ENCODE measurements at regions not wholly inside any gene's neighbourhood (a gene's known extent, or its start where the extent isn't known, plus 50 kb on each side); places are given as distances from the start of the nearest gene placed in this dataset.
A peak's percentile ranks its signal among the peaks of the same experiment; 100 is the strongest.
"Not testable (repeated sequence)": the region's sequence is repeated elsewhere in the genome, so short reads cannot be mapped to it uniquely, and the experiment has no call there.

DNA sequence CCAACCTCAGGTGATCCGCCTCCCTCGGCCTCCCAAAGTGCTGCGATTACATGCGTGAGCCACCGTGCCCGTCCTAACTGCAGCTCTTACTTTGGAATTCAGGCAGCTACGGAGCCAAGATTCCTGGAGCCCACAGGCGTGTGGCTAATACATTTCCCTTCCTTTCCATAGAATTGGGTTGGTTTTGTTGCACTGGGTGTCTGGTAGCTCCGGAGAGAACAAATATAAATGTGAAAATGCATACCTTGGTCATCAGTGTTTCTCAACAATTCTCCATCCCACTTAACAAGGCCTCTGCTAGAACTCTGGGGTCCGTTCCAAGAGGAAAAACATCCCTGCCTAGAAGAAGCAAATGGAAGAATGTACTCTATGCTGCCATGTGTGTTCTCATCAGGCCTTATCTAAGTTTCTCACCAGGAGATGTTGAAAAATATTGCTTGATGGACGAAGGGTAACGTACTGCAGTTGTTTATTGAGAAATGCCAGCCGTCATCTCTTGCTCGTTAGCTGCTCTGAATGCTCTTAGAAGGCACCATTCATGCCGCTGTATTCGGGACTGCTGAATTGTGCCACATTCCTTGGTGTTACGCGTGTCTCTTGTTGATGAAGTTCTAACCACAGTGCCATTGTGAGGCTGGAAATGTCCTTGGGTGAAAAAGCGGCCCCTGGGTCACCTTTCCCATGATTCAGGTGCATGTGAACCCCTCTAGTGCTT lies 50.5 kb upstream of the CD99 start:
- no peak for DNase-seq (ENCODE audit: low spot score in 2 of 2)
- Histone ChIP-seq H3K4me1 (peaks cover 3% of the 10 kb centered on the region; the same call in 1 of the 2 replicates), H3K9me3 (no peaks in the 10 kb centered on the region), H3K4me3 (no peak overlapping the region), H3K36me3 (replicated peaks) (peaks cover 10% of the 10 kb centered on the region), H3K27me3 (ENCODE audit: low read depth) (no peaks in the 10 kb centered on the region)
- in situ Hi-C loops (cut with MboI; ENCODE audit: low sequenced_read_pairs) = loop anchor here (10.0 kb wide), 1 partner anchor 184 kb away; the partner anchor contains the start of gene GYG2

DNA sequence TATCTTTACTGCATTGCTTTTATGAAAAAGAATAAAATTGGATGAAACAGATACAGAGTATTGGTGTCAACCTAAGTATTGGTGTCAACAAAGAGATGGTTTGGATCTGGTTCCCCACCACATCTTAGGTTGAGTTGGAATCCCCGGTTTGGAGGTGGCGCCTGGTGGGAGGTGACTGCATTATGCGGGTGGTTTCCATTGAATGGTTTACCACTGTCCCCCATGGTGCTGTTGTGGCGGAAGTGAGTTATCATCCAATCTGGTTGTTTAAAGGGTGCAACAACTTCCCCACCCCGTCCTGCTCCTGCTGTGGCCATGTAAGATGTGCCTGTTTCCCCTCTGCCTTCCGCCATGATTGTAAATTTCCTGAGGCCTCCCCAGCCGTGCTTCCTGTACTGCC lies 52.8 kb upstream of the CD99 start:
- Histone ChIP-seq H3K4me1 (peaks cover 3% of the 10 kb centered on the region; the same call in 1 of the 2 replicates), H3K36me3 (replicated peaks) (peaks cover 10% of the 10 kb centered on the region), H3K4me3 (no peak overlapping the region), H3K9me3 (no peaks in the 10 kb centered on the region), H3K27me3 (ENCODE audit: low read depth) (no peaks in the 10 kb centered on the region)
- no peak for DNase-seq (ENCODE audit: low spot score in 2 of 2)
- in situ Hi-C loops (cut with MboI; ENCODE audit: low sequenced_read_pairs) = no loop called here

DNA sequence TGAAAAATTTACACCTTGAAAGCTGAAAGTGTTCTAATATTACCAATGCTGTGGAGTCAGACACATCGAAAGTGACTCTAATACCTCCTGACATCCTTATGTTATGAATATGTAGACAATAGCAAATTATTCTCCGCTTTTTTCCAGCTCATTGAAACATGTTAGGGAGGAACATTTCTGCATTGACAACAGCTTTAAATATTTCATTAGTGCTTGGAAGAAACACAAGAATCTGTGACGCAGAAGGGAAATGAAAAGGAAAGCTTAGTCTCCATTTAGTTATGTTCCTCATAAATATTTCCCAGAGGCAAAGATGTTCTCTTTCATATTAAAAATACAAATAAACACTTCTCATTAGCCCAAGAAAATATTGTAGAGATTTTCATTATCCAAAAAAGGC lies 55.8 kb upstream of the CD99 start:
- peaks cover 3% of the 10 kb centered on the region; the same call in 1 of the 2 replicates for H3K4me1 ChIP-seq
- DNase-seq (ENCODE audit: low spot score in 2 of 2) = no peak
- peaks cover 10% of the 10 kb centered on the region for H3K36me3 ChIP-seq (replicated peaks)
- in situ Hi-C loops (cut with MboI; ENCODE audit: low sequenced_read_pairs) = no loop called here
- H3K27me3 ChIP-seq (ENCODE audit: low read depth) = no peaks in the 10 kb centered on the region
- H3K9me3 ChIP-seq = no peaks in the 10 kb centered on the region
- H3K4me3 ChIP-seq = no peak overlapping the region

DNA sequence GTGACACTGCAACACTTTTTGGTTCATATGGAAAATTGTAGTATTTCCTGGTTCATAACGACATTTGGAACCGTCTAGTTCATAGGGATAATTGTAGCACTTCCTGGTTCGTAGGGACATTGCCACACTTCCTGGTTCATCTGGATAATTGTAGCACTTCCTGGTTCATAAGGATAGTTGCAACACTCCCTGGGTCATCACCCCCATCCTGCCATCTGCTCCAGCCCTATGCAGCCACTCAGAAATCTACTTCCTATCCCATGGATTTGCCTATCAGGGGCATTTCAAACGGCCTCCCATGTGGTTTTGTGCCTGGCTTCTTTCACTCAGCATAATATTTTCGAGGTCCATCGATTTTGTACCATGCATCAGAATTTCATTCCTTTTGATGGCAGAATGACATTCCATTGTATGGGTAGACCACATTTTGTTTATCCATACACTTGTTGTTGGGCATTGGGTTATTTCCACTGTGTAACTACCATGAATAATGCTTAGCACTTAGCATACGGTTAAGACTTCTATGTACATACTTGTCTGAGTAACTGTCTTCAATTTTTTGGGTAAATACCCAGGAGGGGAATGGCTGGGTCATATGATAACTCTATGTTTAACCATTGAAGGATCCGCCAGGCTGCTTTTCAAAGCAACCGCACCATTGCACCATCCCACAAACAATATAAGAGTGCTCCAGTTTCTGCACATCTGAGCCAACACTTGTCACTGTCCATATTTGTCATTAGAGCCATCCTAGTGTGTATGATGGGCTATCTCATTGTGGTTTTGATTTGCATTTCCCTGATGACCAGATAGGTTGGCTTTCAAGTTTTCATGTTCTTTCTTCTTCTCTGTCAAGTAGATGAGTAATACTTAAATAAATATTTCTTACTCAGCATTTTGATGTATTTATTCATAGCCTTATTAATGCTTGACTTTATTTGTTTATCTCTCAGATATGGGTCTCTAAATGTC lies 58.3 kb upstream of the CD99 start:
- Histone ChIP-seq H3K36me3 (replicated peaks) (peaks cover 11% of the 10 kb centered on the region), H3K4me1 (no peaks in the 10 kb centered on the region), H3K9me3 (no peaks in the 10 kb centered on the region), H3K27me3 (ENCODE audit: low read depth) (no peaks in the 10 kb centered on the region), H3K4me3 (no peak overlapping the region)
- in situ Hi-C loops (cut with MboI; ENCODE audit: low sequenced_read_pairs) = no loop called here
- DNase-seq (ENCODE audit: low spot score in 2 of 2) = no peak

DNA sequence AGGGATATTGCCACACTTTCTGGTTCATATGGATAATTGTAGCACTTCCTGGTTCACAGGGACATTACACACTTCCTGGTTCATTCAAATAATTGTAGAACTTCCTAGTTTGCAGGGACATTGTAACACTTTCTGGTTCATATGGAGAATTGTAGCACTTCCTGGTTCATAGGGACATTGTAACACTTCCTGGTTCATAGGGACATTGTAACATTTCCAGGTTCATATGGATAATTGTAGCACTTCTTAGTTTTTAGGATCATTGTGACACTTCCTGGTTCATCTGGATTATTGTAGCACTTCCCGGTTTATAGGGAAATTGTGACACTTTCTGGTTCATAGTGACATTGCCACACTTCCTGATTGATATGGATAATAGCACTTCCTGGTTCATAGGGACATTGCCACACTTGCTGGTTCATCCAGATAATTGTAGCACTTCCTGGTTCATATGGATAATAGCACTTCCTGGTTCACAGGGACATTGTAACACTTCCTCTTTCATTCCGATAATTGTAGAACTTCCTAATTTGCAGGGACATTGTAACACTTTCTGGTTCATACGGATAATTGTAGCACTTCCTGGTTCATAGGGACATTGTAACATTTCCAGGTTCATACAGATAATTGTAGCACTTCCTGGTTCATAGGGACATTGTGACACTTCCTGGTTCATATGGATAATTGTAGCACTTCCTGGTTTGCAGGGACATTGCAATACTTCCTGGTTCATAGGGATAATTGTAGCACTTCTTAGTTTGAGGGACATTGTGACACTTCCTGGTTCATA lies 59.2 kb upstream of the CD99 start:
- H3K9me3 ChIP-seq = no peaks in the 10 kb centered on the region
- H3K4me3 ChIP-seq = no peak overlapping the region
- no peaks in the 10 kb centered on the region for H3K27me3 ChIP-seq (ENCODE audit: low read depth)
- H3K4me1 ChIP-seq = no peaks in the 10 kb centered on the region
- in situ Hi-C loops (cut with MboI; ENCODE audit: low sequenced_read_pairs) = no loop called here
- DNase-seq (ENCODE audit: low spot score in 2 of 2) = no peak
- peaks cover 16% of the 10 kb centered on the region for H3K36me3 ChIP-seq (replicated peaks)

DNA sequence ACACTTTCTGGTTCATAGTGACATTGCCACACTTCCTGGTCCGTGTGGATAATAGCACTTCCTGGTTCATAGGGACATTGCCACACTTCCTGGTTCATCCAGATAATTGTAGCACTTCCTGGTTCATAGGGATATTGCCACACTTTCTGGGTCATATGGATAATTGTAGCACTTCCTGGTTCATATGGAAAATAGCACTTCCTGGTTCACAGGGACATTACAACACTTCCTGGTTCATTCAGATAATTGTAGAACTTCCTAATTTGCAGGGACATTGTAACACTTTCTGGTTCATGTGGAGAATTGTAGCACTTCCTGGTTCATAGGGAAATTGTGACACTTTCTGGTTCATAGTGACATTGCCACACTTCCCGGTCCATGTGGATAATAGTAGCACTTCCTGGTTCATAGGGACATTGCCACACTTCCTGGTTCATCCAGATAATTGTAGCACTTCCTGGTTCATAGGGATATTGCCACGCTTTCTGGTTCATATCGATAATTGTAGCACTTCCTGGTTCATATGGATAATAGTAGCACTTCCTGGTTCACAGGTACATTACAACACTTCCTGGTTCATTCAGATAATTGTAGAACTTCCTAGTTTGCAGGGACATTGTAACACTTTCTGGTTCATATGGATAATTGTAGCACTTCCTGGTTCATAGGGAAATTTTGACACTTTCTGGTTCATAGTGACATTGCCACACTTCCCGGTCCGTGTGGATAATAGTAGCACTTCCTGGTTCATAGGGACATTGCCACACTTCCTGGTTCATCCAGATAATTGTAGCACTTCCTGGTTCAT lies 60.0 kb upstream of the CD99 start:
- H3K9me3 ChIP-seq; in situ Hi-C loops (cut with MboI; ENCODE audit: low sequenced_read_pairs); H3K4me1 ChIP-seq; H3K27me3 ChIP-seq (ENCODE audit: low read depth); DNase-seq (ENCODE audit: low spot score in 2 of 2); H3K4me3 ChIP-seq: not testable (repeated sequence)
- peaks cover 16% of the 10 kb centered on the region for H3K36me3 ChIP-seq (replicated peaks)

DNA sequence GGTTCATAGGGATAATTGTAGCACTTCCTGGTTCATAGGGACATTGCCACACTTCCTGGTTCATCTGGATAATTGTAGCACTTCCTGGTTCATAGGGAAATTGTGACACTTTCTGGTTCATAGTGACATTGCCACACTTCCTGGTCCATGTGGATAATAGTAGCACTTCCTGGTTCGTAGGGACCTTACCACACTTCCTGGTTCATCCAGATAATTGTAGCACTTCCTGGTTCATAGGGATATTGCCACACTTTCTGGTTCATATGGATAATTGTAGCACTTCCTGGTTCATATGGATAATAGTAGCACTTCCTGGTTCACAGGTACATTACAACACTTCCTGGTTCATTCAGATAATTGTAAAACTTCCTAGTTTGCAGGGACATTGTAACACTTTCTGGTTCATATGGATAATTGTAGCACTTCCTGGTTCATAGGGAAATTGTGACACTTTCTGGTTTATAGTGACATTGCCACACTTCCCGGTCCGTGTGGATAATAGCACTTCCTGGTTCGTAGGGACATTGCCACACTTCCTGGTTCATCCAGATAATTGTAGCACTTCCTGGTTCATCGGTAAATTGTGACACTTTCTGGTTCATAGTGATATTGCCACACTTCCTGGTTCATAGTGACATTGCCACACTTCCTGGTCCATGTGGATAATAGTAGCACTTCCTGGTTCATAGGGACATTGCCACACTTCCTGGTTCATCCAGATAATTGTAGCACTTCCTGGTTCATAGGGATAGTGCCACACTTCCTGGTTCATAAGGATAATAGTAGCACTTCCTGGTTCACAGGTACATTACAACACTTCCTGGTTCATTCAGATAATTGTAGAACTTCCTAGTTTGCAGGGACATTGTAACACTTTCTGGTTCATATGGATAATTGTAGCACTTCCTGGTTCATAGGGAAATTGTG lies 60.8 kb upstream of the CD99 start:
- H3K9me3 ChIP-seq; in situ Hi-C loops (cut with MboI; ENCODE audit: low sequenced_read_pairs); H3K4me1 ChIP-seq; H3K27me3 ChIP-seq (ENCODE audit: low read depth); H3K4me3 ChIP-seq; DNase-seq (ENCODE audit: low spot score in 2 of 2): not testable (repeated sequence)
- peaks cover 16% of the 10 kb centered on the region for H3K36me3 ChIP-seq (replicated peaks)

DNA sequence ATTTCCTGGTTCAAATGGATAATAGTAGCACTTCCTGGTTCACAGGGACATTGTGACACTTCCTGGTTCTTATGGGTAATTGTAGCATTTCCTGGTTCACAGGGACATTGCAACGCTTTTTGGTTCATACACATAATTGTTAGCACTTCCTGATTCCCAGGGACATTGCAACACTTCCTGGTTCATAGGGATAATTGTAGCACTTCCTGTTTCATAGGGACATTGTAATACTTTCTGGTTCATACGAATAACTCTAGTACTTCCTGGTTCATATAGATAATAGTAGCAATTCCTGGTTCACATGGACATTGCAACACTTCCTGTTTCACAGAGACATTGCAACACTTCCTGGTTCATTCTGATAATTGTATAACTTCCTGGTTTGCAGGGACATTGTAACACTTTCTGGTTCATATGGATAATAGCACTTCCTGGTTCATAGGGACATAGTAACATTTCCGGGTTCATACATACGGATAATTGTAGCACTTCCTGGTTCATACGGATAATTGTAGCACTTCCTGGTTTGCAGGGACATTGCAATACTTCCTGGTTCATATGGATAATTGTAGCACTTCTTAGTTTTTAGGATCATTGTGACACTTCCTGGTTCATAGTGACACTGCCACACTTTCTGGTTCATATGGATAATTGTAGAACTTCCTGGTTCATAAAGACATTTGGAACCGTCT lies 61.6 kb upstream of the CD99 start:
- no peaks in the 10 kb centered on the region for H3K27me3 ChIP-seq (ENCODE audit: low read depth)
- DNase-seq (ENCODE audit: low spot score in 2 of 2) = no peak
- H3K36me3 ChIP-seq (replicated peaks) = peaks cover 16% of the 10 kb centered on the region
- in situ Hi-C loops (cut with MboI; ENCODE audit: low sequenced_read_pairs) = no loop called here
- H3K4me3 ChIP-seq = no peak overlapping the region
- H3K4me1 ChIP-seq = no peaks in the 10 kb centered on the region
- no peaks in the 10 kb centered on the region for H3K9me3 ChIP-seq

DNA sequence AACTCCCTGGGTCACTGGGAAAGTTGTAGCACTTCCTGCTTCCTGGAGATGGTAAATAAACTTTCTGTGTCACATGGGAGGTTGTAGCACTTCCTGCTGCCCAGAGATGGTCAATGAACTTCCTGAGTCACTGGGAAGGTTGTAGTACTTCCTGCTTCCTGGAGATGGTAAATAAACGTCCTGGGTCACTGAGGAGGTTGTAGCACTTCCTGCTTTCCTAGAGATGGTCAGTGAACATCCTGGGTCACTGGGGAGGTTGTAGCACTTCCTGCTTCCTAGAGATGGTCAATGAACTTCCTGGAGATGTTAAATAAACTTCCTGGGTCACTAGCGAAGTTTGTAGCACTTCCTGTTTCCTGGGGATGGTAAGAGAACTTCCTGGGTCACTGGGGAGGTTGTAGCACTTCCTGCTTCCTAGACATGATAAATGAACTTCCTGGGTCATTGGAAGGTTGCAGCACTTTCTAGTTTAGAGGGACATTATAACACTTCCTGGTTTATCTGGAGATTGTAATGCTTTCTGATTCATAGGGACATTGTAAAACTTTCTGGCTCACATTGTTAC lies 62.3 kb upstream of the CD99 start:
- Histone ChIP-seq H3K27me3 (ENCODE audit: low read depth) (no peaks in the 10 kb centered on the region), H3K36me3 (replicated peaks) (peaks cover 16% of the 10 kb centered on the region), H3K4me1 (no peaks in the 10 kb centered on the region), H3K4me3 (no peak overlapping the region), H3K9me3 (no peaks in the 10 kb centered on the region)
- DNase-seq (ENCODE audit: low spot score in 2 of 2) = no peak
- in situ Hi-C loops (cut with MboI; ENCODE audit: low sequenced_read_pairs) = no loop called here

DNA sequence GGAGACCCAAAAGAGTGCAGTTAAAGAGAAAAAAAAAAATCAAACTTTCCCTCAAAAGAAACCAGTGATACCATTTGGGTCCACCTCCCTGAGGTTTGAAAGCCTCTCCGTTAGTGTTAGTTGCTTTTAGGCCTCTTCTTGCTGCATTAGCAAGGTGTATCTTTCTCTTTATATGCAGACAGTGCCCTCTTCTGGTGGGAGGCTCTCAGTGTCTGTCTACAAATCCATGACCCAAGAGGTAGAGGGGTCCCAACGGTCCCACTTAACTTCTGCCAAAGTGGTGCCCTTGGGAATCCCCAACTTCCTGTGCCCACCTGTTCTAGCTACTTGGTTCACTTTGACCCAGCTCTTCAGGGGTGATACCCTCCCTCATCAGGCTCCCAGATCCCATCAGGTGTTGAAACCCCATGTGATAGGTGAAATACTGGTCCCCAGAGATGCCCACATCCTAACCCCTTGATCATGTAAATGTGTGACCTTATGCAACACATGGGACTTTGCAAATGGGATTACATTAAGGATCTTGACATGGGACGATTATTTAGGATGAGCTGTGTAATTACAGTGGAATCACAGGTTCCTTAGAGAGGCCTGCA lies 63.7 kb upstream of the CD99 start:
- Histone ChIP-seq H3K4me3 (no peak overlapping the region), H3K27me3 (ENCODE audit: low read depth) (no peaks in the 10 kb centered on the region), H3K9me3 (no peaks in the 10 kb centered on the region), H3K36me3 (replicated peaks) (peaks cover 29% of the 10 kb centered on the region), H3K4me1 (no peaks in the 10 kb centered on the region)
- DNase-seq (ENCODE audit: low spot score in 2 of 2) = peak; percentile 65 to 72
- in situ Hi-C loops (cut with MboI; ENCODE audit: low sequenced_read_pairs) = no loop called here

DNA sequence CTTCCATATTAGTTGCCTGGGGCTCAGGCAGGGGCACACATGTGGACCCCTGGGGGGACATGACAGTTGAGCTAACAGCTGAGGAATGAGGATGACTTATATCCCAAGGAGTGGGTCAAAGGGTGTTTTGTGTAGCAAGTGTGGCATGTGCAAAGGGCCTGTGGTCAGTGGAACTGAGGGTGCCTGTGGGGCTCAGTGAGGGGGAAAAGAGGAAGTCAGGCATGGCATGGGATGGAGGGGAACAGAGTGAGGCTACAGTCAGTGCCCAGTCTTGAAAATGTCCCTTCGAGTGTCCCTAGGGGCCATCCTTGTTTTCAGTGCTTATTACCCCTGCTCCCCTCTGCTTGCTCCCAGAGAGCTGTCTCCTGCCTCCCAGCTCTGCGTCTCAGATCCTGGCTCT lies 64.3 kb upstream of the CD99 start:
- H3K36me3 ChIP-seq (replicated peaks) = peaks cover 29% of the 10 kb centered on the region
- no peak for DNase-seq (ENCODE audit: low spot score in 2 of 2)
- H3K4me1 ChIP-seq = no peaks in the 10 kb centered on the region
- H3K9me3 ChIP-seq = no peaks in the 10 kb centered on the region
- H3K4me3 ChIP-seq = no peak overlapping the region
- in situ Hi-C loops (cut with MboI; ENCODE audit: low sequenced_read_pairs) = no loop called here
- no peaks in the 10 kb centered on the region for H3K27me3 ChIP-seq (ENCODE audit: low read depth)

Measured in HAP-1 (cell line).